ENCODE measurements at regions not wholly inside any gene's neighbourhood (a gene's known extent, or its start where the extent isn't known, plus 50 kb on each side); places are given as distances from the start of the nearest gene placed in this dataset.

DNA sequence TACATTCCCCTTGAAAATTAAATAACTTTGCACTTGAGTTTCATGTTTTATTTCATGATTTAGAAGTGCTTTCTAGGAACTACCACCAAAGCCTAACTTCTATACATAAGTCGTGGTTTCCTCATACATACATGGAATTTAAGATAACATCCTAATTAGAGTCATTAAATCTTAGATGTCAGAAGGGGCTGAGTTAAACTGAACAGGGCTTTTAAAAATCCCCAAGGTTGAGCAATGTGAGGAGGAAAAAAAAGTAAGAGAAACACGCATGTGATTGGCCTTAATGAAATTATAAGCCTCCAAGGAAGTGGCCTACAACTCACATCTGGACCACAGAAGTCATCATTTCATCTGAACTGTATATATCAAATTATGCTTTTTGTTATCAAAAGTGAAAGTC, 303.1 kb upstream of the SEMA6D start:
- TF ChIP-seq POLR2A (IDR thresholded peaks at IDR 0.05), result no peak
- TF ChIP-seq, protein P1, sequence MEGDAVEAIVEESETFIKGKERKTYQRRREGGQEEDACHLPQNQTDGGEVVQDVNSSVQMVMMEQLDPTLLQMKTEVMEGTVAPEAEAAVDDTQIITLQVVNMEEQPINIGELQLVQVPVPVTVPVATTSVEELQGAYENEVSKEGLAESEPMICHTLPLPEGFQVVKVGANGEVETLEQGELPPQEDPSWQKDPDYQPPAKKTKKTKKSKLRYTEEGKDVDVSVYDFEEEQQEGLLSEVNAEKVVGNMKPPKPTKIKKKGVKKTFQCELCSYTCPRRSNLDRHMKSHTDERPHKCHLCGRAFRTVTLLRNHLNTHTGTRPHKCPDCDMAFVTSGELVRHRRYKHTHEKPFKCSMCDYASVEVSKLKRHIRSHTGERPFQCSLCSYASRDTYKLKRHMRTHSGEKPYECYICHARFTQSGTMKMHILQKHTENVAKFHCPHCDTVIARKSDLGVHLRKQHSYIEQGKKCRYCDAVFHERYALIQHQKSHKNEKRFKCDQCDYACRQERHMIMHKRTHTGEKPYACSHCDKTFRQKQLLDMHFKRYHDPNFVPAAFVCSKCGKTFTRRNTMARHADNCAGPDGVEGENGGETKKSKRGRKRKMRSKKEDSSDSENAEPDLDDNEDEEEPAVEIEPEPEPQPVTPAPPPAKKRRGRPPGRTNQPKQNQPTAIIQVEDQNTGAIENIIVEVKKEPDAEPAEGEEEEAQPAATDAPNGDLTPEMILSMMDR (IDR thresholded peaks at IDR 0.05), result no peak

All from esophagus squamous epithelium (tissue), 4 donors.